HFFc6 (cell line): ENCODE measurements at regions not wholly inside any gene's neighbourhood (a gene's known extent, or its start where the extent isn't known, plus 50 kb on each side); places are given as distances from the start of the nearest gene placed in this dataset.

Experiments used
- DNase-seq: peaks from one replicate; pipeline ENCODE4 v3.0.0-alpha.2; 2018
- H3K27ac Mint-ChIP-seq: 2 replicates; pipeline ENCODE4 v1.8.0; 2020; ENCODE audit warnings: mild to moderate bottlenecking, mixed read lengths
- H3K27me3 Mint-ChIP-seq: 2 replicates; pipeline ENCODE4 v1.8.0; 2021; ENCODE audit warnings: mild to moderate bottlenecking, moderate library complexity, mixed read lengths; ENCODE audit not compliant: insufficient read depth
- H3K36me3 Mint-ChIP-seq: 2 replicates; pipeline ENCODE4 v1.8.0; 2021; ENCODE audit warnings: low read depth, mixed read lengths
- H3K4me1 Mint-ChIP-seq: 2 replicates; pipeline ENCODE4 v1.8.0; 2020; ENCODE audit warnings: low read depth, mixed read lengths
- H3K4me3 Mint-ChIP-seq: 2 replicates; pipeline ENCODE4 v1.8.0; 2020; ENCODE audit warnings: mild to moderate bottlenecking, moderate library complexity, mixed read lengths
- H3K9me3 Mint-ChIP-seq: 2 replicates; pipeline ENCODE4 v1.8.0; 2020; ENCODE audit warnings: mild to moderate bottlenecking, mixed read lengths
- TF ChIP-seq, protein P1 (sequence below): fragments of 200-600 bp; sonication (generic); IDR thresholded peaks from 2 replicates; pipeline ENCODE4 v1.5.0; 2021; ENCODE audit warnings: antibody characterized with exemption, mild to moderate bottlenecking

DNA sequence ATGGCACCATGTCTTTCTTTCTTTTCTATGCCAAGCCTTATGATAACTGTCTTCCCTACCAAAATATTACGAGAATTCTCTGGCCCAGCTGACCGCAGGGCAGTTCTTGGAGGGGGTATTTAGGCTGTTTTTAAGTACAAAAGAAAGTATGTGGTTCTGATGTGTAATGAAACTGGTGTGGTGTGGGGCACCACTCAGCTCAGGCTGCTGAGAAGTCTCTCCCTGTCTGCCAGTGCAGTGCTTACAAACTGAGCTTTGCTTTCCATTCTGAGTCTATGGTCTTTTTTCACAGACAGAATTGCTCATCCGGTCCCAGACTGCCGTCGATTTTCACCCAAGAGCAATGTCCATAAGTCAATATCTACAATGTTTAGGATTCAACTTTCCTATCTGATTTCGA, 847.6 kb downstream of the NTRK3 start:
- H3K4me3 Mint-ChIP-seq, result no peak overlapping the region
- no peaks in the 10 kb centered on the region for H3K9me3 Mint-ChIP-seq
- no peak overlapping the region for H3K27ac Mint-ChIP-seq
- peaks cover 4% of the 10 kb centered on the region; the same call in 1 of the 2 replicates for H3K36me3 Mint-ChIP-seq
- no peaks in the 10 kb centered on the region; the same call in 1 of the 2 replicates for H3K27me3 Mint-ChIP-seq
- no peaks in the 10 kb centered on the region for H3K4me1 Mint-ChIP-seq
- TF ChIP-seq, protein P1, sequence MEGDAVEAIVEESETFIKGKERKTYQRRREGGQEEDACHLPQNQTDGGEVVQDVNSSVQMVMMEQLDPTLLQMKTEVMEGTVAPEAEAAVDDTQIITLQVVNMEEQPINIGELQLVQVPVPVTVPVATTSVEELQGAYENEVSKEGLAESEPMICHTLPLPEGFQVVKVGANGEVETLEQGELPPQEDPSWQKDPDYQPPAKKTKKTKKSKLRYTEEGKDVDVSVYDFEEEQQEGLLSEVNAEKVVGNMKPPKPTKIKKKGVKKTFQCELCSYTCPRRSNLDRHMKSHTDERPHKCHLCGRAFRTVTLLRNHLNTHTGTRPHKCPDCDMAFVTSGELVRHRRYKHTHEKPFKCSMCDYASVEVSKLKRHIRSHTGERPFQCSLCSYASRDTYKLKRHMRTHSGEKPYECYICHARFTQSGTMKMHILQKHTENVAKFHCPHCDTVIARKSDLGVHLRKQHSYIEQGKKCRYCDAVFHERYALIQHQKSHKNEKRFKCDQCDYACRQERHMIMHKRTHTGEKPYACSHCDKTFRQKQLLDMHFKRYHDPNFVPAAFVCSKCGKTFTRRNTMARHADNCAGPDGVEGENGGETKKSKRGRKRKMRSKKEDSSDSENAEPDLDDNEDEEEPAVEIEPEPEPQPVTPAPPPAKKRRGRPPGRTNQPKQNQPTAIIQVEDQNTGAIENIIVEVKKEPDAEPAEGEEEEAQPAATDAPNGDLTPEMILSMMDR, result no peak
- no peak for DNase-seq

DNA sequence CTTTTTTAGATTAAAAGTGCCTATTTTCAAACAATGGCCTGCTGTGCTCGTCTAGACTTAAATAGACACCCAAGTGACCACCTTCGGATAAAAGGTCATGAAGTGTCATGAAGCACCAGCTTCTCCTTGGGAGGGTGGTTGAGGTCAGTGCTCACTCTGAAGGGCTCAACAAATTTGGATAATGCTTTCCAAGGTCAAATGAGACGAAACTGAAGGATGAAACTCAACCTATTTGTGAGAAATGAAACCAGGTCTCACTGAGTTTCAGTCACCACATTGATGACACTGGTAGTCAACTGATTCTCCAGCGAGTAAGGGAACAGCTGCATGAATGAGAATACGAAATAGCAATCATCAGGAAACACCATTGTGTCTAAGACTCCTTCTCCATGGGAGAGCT, 852.6 kb downstream of the NTRK3 start:
- H3K9me3 Mint-ChIP-seq, result no peaks in the 10 kb centered on the region
- H3K27me3 Mint-ChIP-seq, result no peaks in the 10 kb centered on the region; the same call in 1 of the 2 replicates
- TF ChIP-seq, protein P1, result no peak
- no peak overlapping the region for H3K27ac Mint-ChIP-seq
- no peak for DNase-seq
- H3K36me3 Mint-ChIP-seq, result peaks cover 4% of the 10 kb centered on the region; the same call in 1 of the 2 replicates
- no peak overlapping the region for H3K4me3 Mint-ChIP-seq
- no peaks in the 10 kb centered on the region for H3K4me1 Mint-ChIP-seq

DNA sequence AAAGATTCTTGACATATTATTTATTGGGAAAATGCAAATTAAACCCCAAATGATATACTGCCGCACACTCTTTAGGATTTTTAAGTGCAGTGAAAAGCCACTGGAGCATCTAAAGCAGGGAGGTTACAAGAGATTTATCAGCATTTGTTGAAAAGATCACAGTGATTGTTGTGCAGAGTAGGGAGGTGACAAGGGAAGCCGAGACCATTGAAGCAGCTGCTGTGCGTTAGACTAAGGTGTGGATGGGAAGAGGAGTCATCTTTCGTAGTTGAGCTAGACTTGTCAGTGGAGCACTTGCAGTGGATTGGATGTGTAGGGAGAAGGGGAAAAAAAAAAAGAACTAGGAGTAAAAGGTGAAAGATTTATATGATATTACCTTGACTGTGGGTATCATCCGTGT, 854.6 kb downstream of the NTRK3 start:
- TF ChIP-seq, protein P1, result no peak
- no peak for DNase-seq
- Mint-ChIP-seq H3K9me3 (no peaks in the 10 kb centered on the region), H3K36me3 (peaks cover 4% of the 10 kb centered on the region; the same call in 1 of the 2 replicates), H3K4me3 (no peak overlapping the region), H3K27me3 (no peaks in the 10 kb centered on the region; the same call in 1 of the 2 replicates), H3K27ac (no peak overlapping the region), H3K4me1 (no peaks in the 10 kb centered on the region)

DNA sequence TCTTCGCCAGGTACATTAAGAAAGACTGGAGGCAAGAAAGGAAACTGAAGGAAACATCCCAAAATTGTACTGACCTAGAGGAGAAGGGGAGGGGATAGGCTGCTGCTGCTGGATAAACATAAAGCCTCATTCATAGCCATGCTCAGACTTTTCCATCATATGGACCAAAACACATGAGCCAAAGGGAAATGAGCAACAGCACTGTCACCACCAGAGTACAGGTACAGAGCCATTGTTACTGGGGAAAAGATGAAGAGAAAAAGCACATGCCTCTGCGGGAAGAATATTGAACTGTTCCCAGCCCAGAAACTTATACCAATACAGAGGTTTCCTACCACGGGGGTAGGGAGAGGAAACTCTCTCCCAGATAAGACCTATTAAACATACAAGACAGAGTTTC, 861.9 kb downstream of the NTRK3 start:
- no peak overlapping the region for H3K4me3 Mint-ChIP-seq
- no peak overlapping the region for H3K27ac Mint-ChIP-seq
- H3K4me1 Mint-ChIP-seq, result no peaks in the 10 kb centered on the region
- DNase-seq, result no peak
- TF ChIP-seq, protein P1, result no peak
- peaks cover 11% of the 10 kb centered on the region; the same call in 1 of the 2 replicates for H3K36me3 Mint-ChIP-seq
- H3K27me3 Mint-ChIP-seq, result peaks cover 3% of the 10 kb centered on the region; the same call in 1 of the 2 replicates
- peaks cover 17% of the 10 kb centered on the region; the same call in 1 of the 2 replicates for H3K9me3 Mint-ChIP-seq

DNA sequence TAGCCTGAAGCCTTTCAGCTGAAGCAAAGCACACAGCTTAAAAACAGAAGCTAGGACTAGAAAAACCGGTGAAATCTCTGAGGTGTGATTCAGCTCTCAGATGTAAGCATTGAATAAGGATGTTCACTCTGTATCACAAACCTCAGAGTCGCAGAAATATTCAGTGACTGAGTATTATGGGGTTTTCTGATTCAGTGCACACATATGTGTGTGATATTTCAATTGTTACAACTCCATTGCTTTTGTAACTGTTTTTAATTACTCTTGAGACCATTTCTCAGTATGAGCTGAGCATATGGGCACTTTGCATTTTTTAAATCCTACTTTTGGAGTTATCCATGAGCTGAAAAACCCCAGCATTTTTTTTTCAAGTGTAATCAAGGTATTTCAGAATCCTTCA, 868.8 kb downstream of the NTRK3 start:
- H3K9me3 Mint-ChIP-seq, result no peaks in the 10 kb centered on the region
- no peak overlapping the region for H3K27ac Mint-ChIP-seq
- no peak for DNase-seq
- no peaks in the 10 kb centered on the region for H3K4me1 Mint-ChIP-seq
- no peak overlapping the region for H3K4me3 Mint-ChIP-seq
- no peaks in the 10 kb centered on the region for H3K36me3 Mint-ChIP-seq
- TF ChIP-seq, protein P1, result no peak
- no peaks in the 10 kb centered on the region for H3K27me3 Mint-ChIP-seq

DNA sequence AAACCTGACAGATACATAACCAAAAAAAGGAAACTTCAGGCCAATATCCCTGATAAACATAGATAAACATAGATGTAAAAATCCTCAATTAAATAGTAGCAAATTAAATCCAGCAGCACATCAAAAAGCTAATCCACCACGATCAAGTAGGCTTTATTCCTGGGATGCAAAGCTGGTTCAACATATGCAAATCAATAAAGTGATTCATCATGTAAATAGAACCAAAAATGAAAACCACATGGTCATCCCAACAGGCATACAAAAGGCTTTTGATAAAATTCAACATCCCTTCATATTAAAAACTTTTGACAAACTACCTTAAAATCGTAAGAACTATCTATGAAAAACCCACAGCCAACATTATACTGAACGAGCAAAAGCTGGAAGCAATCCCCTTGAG, 882.2 kb downstream of the NTRK3 start:
- H3K4me1 Mint-ChIP-seq, result peaks cover 39% of the 10 kb centered on the region
- peaks cover 3% of the 10 kb centered on the region; the same call in 1 of the 2 replicates for H3K27me3 Mint-ChIP-seq
- H3K9me3 Mint-ChIP-seq, result peaks cover 19% of the 10 kb centered on the region; the same call in 1 of the 2 replicates
- TF ChIP-seq, protein P1, result no peak
- no peak for DNase-seq
- H3K27ac Mint-ChIP-seq, result no peak overlapping the region
- peaks cover 33% of the 10 kb centered on the region for H3K36me3 Mint-ChIP-seq
- no peak overlapping the region for H3K4me3 Mint-ChIP-seq
